Naive thymus-derived CD4-positive, alpha-beta T cell (primary cell): ENCODE measurements at regions not wholly inside any gene's neighbourhood (a gene's known extent, or its start where the extent isn't known, plus 50 kb on each side); places are given as distances from the start of the nearest gene placed in this dataset.
"Not testable (repeated sequence)": the region's sequence is repeated elsewhere in the genome, so short reads cannot be mapped to it uniquely, and the experiment has no call there.

Experiments
- ATAC-seq: fragments of 150-1000 bp; cut with Tn5 transposase; 2 replicates; pipeline ENCODE4 v1.10.0; 2021; ENCODE audit warnings: mild to moderate bottlenecking, moderate library complexity
- CTCF ChIA-PET: fragments of 350-600 bp; sonication (Branson Sonifier 250); formaldehyde crosslinking; loops from one replicate; lab custom pipeline; 2021; ENCODE audit warnings: antibody characterized with exemption; lab: Charles Lee
- POLR2A ChIA-PET: fragments of 350-600 bp; sonication (Branson Sonifier 250); formaldehyde crosslinking; loops from one replicate; lab custom pipeline; 2021; ENCODE audit warnings: antibody characterized with exemption, inconsistent platforms; lab: Charles Lee
- DNase-seq, 9 donors: peaks; one replicate each; pipeline versions ENCODE4 v3.0.0 to v3.0.0-alpha.2; 2020 to 2022; ENCODE audit warnings: mixed read lengths in 1 of 9
- H3K27ac ChIP-seq: one replicate; pipeline ENCODE4 v1.7.0; 2013; ENCODE audit warnings: mild to moderate bottlenecking, low read depth, low read length, moderate library complexity
- H3K27me3 ChIP-seq, 2 donors: one replicate each; pipeline ENCODE4 v1.7.0; 2013; ENCODE audit warnings: low read length in 2 of 2, mild to moderate bottlenecking in 2 of 2, moderate library complexity in 2 of 2; ENCODE audit not compliant: control insufficient read depth in 2 of 2, insufficient read depth in 2 of 2
- H3K36me3 ChIP-seq, 3 experiments: 1 replicate in 2 of 3; 2 replicates in 1 of 3; pipeline ENCODE4 v1.7.0; 2013; ENCODE audit warnings: low read length in 3 of 3, mild to moderate bottlenecking in 3 of 3, moderate library complexity in 1 of 3; ENCODE audit not compliant: insufficient read depth in 3 of 3, control insufficient read depth in 2 of 3
- H3K4me1 ChIP-seq, 2 donors: one replicate each; pipeline ENCODE4 v1.7.0; 2013; ENCODE audit warnings: low read length in 2 of 2, mild to moderate bottlenecking in 2 of 2, moderate library complexity in 1 of 2; ENCODE audit not compliant: control insufficient read depth in 2 of 2, insufficient read depth in 2 of 2
- H3K4me3 ChIP-seq: 2 replicates; pipeline ENCODE4 v1.7.0; 2013; ENCODE audit warnings: mild to moderate bottlenecking, low read length
- H3K9me3 ChIP-seq, 3 experiments: 1 replicate in 2 of 3; 2 replicates in 1 of 3; pipeline ENCODE4 v1.7.0; 2013; ENCODE audit warnings: low read length in 3 of 3; ENCODE audit not compliant: control insufficient read depth in 2 of 3
- H3K27ac Mint-ChIP-seq, 9 donors: one replicate each; pipeline ENCODE4 v1.8.0; 2020 to 2022; ENCODE audit warnings: mixed read lengths in 9 of 9, mild to moderate bottlenecking in 8 of 9, moderate library complexity in 5 of 9, inconsistent platforms in 2 of 9
- H3K27me3 Mint-ChIP-seq, 5 donors: one replicate each; pipeline ENCODE4 v1.8.0; 2021 to 2022; ENCODE audit warnings: mixed read lengths in 5 of 5, mild to moderate bottlenecking in 1 of 5
- H3K36me3 Mint-ChIP-seq, 5 donors: one replicate each; pipeline ENCODE4 v1.8.0; 2020 to 2022; ENCODE audit warnings: mixed read lengths in 5 of 5, mild to moderate bottlenecking in 3 of 5, inconsistent platforms in 1 of 5
- H3K4me1 Mint-ChIP-seq, 7 donors: one replicate each; pipeline ENCODE4 v1.8.0; 2020 to 2022; ENCODE audit warnings: mixed read lengths in 7 of 7, mild to moderate bottlenecking in 3 of 7, inconsistent platforms in 1 of 7
- H3K4me3 Mint-ChIP-seq, 10 donors: one replicate each; pipeline ENCODE4 v1.8.0; 2020 to 2022; ENCODE audit warnings: mild to moderate bottlenecking in 10 of 10, mixed read lengths in 10 of 10, moderate library complexity in 6 of 10, inconsistent platforms in 2 of 10
- H3K9me3 Mint-ChIP-seq, 11 donors: one replicate each; pipeline ENCODE4 v1.8.0; 2020 to 2022; ENCODE audit warnings: mixed read lengths in 11 of 11, mild to moderate bottlenecking in 4 of 11, inconsistent platforms in 1 of 11, moderate library complexity in 1 of 11
- intact Hi-C, 2 donors: fragments of 100-400 bp; cut with micrococcal nuclease; formaldehyde crosslinking; loops; one replicate each; pipeline ENCODE4 v1.15.1; 2023

- Mint-ChIP-seq H3K27ac (no peak overlapping the region), H3K27me3 (peaks cover 0 to 5% (median 0%) of the 10 kb centered on the region in 5 donors), H3K36me3 (no peaks in the 10 kb centered on the region), H3K4me3 (no peak overlapping the region), H3K9me3 (peaks cover 0 to 10% (median 0%) of the 10 kb centered on the region in 11 donors), H3K4me1 (peaks cover 0 to 10% (median 1%) of the 10 kb centered on the region in 7 donors)
- ATAC-seq (no peak), DNase-seq (no peak)
- Histone ChIP-seq H3K9me3 (no peaks in the 10 kb centered on the region), H3K27me3 (no peaks in the 10 kb centered on the region), H3K36me3 (no peaks in the 10 kb centered on the region), H3K4me1 (no peaks in the 10 kb centered on the region), H3K27ac (no peak overlapping the region), H3K4me3 (no peak overlapping the region)
- CTCF ChIA-PET, result no interaction called here
- POLR2A ChIA-PET, result no interaction called here
- intact Hi-C loops, result no loop called here
These were observed 273.3 kb upstream of the ERBB4 start for GRCh38 chr2:212811921-212812320.

GRCh38 chr2:212811036-212811805 lies 272.6 kb upstream of the ERBB4 start:
- no peak overlapping the region for H3K4me3 Mint-ChIP-seq
- peaks cover 0 to 10% (median under 1%) of the 10 kb centered on the region in 7 donors for H3K4me1 Mint-ChIP-seq
- peaks cover 0 to 10% (median 0%) of the 10 kb centered on the region in 11 donors for H3K9me3 Mint-ChIP-seq
- no peak overlapping the region for H3K27ac Mint-ChIP-seq
- Histone ChIP-seq H3K27me3 (no peaks in the 10 kb centered on the region), H3K36me3 (no peaks in the 10 kb centered on the region), H3K4me3 (no peak overlapping the region), H3K4me1 (no peaks in the 10 kb centered on the region), H3K27ac (no peak overlapping the region), H3K9me3 (no peaks in the 10 kb centered on the region)
- ATAC-seq (peak; percentile 29), DNase-seq (no peak)
- POLR2A ChIA-PET, result no interaction called here
- H3K27me3 Mint-ChIP-seq, result peaks cover 0 to 5% (median 0%) of the 10 kb centered on the region in 5 donors
- no peaks in the 10 kb centered on the region for H3K36me3 Mint-ChIP-seq
- intact Hi-C loops, result no loop called here
- CTCF ChIA-PET, result no interaction called here

DNA sequence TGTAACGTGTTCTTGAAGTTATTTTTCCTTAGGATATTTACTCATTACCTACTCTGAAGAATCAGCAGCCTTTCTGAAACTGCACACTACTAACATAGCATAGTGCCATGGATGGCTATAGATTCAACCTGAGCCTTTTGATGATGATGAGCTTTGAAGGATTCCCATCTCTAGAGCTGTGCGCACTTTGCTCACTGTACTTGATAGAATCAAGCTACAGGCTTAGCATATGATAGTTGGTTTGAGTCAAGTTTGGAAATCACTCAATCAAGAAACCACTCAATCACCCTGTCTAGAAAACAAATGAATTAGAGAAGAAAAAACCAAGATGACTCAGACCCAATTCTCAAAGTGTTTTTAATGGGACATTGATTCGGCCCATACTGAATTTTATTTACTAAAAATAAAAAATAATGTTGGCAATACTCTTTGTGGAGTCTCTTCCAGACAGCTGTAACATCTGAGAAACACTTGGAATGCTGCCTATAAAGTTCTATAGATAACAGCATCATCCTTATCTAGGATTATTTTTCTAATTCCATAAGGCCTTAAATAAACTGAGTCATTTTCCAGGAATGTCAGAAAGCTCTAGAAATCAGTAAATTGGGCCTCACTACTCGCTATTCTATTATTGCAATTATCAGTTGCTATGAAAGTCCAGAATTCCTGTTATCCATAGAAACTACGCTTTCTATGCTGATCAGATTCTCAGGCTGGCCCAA lies 259.0 kb upstream of the ERBB4 start:
- Mint-ChIP-seq H3K27ac (no peak overlapping the region), H3K9me3 (peaks cover 0 to 3% (median 0%) of the 10 kb centered on the region in 11 donors), H3K4me3 (no peak overlapping the region), H3K36me3 (no peaks in the 10 kb centered on the region), H3K4me1 (peaks cover 0 to 4% (median 0%) of the 10 kb centered on the region in 7 donors), H3K27me3 (no peaks in the 10 kb centered on the region)
- ATAC-seq (no peak), DNase-seq (no peak)
- CTCF ChIA-PET, result no interaction called here
- Histone ChIP-seq H3K27ac (no peak overlapping the region), H3K27me3 (no peaks in the 10 kb centered on the region), H3K4me1 (no peaks in the 10 kb centered on the region), H3K36me3 (no peaks in the 10 kb centered on the region), H3K9me3 (no peaks in the 10 kb centered on the region), H3K4me3 (no peak overlapping the region)
- intact Hi-C loops, result no loop called here
- POLR2A ChIA-PET, result no interaction called here

- no peak overlapping the region for H3K4me3 ChIP-seq
- ChIA-PET CTCF (no interaction called here), POLR2A (no interaction called here)
- H3K27ac ChIP-seq, result no peak overlapping the region
- H3K9me3 ChIP-seq, result no peaks in the 10 kb centered on the region
- Mint-ChIP-seq H3K27me3 (no peaks in the 10 kb centered on the region), H3K36me3 (no peaks in the 10 kb centered on the region), H3K9me3 (no peaks in the 10 kb centered on the region), H3K4me1 (peaks cover 0 to 4% (median 0%) of the 10 kb centered on the region in 7 donors), H3K27ac (no peak overlapping the region), H3K4me3 (no peak overlapping the region)
- no peak for DNase-seq
- no peaks in the 10 kb centered on the region for H3K4me1 ChIP-seq
- H3K36me3 ChIP-seq, result no peaks in the 10 kb centered on the region
- ATAC-seq, result no peak
- no peaks in the 10 kb centered on the region for H3K27me3 ChIP-seq
- intact Hi-C loops, result no loop called here
These were observed 255.9 kb upstream of the ERBB4 start for GRCh38 chr2:212794471-212794870.

GRCh38 chr2:212791569-212791968 lies 253.0 kb upstream of the ERBB4 start:
- POLR2A ChIA-PET, result no interaction called here
- no peak overlapping the region for H3K4me3 Mint-ChIP-seq

DNA sequence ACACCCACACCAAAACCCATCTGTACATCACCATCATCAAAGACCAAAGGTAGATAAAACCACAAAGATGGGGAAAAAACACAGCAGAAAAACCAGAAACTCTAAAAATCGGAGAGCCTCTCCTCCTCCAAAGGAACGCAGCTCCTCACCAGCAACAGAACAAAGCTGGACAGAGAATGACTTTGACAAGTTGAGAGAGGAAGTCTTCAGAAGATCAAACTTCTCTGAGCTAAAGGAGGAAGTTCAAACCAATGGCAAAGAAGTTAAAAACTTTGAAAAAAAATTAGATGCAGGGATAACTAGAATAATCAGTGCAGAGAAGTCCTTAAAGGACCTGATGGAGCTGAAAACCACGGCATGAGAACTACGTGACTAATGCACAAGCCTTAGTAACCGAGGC lies 247.5 kb upstream of the ERBB4 start:
- ATAC-seq, intact Hi-C loops, POLR2A ChIA-PET: not testable (repeated sequence)

More at GRCh38 chr2:212791569-212791968, 253.0 kb upstream of the ERBB4 start:
- H3K27ac Mint-ChIP-seq, result no peak overlapping the region
- Histone ChIP-seq H3K27ac (no peak overlapping the region), H3K4me1 (no peaks in the 10 kb centered on the region), H3K4me3 (no peak overlapping the region), H3K36me3 (no peaks in the 10 kb centered on the region), H3K9me3 (no peaks in the 10 kb centered on the region), H3K27me3 (no peaks in the 10 kb centered on the region)
- peaks cover 0 to 6% (median under 1%) of the 10 kb centered on the region in 11 donors for H3K9me3 Mint-ChIP-seq
- DNase-seq (no peak), ATAC-seq (no peak)
- H3K4me1 Mint-ChIP-seq, result peaks cover 0 to 4% (median 0%) of the 10 kb centered on the region in 7 donors
- no peaks in the 10 kb centered on the region for H3K27me3 Mint-ChIP-seq
- CTCF ChIA-PET, result no interaction called here
- H3K36me3 Mint-ChIP-seq, result no peaks in the 10 kb centered on the region
- intact Hi-C loops, result no loop called here

More for the DNA sequence above, 247.5 kb upstream of the ERBB4 start:
- H3K9me3 ChIP-seq, H3K4me1 Mint-ChIP-seq, H3K36me3 Mint-ChIP-seq, H3K27me3 ChIP-seq, H3K4me3 Mint-ChIP-seq, H3K36me3 ChIP-seq, H3K27ac Mint-ChIP-seq, H3K4me3 ChIP-seq, DNase-seq, CTCF ChIA-PET, H3K27ac ChIP-seq, H3K27me3 Mint-ChIP-seq, H3K4me1 ChIP-seq: not testable (repeated sequence)
- H3K9me3 Mint-ChIP-seq, result peaks cover 8 to 29% (median 15%) of the 10 kb centered on the region in 11 donors
